HUES6 (cell line): ENCODE measurements at regions not wholly inside any gene's neighbourhood (a gene's known extent, or its start where the extent isn't known, plus 50 kb on each side); places are given as distances from the start of the nearest gene placed in this dataset.

ENCODE experiments used
- H3K27ac ChIP-seq: 2 replicates; pipeline ENCODE4 v1.7.0; 2013; ENCODE audit warnings: low read depth, mild to moderate bottlenecking, low read length, inconsistent platforms
- H3K27me3 ChIP-seq: 2 replicates; pipeline ENCODE4 v1.6.1; 2013; ENCODE audit warnings: low read length; ENCODE audit not compliant: control insufficient read depth, insufficient read depth
- H3K36me3 ChIP-seq: 2 replicates; pipeline ENCODE4 v1.6.1; 2013; ENCODE audit warnings: low read length; ENCODE audit not compliant: control insufficient read depth, insufficient read depth
- H3K4me1 ChIP-seq: 2 replicates; pipeline ENCODE4 v1.6.1; 2013; ENCODE audit warnings: low read length; ENCODE audit not compliant: control insufficient read depth, insufficient read depth
- H3K4me3 ChIP-seq: 2 replicates; pipeline ENCODE4 v1.5.1; 2013; ENCODE audit warnings: low read depth, low read length
- H3K9ac ChIP-seq: one replicate; pipeline ENCODE4 v1.6.1; 2013; ENCODE audit warnings: mild to moderate bottlenecking, low read length
- H3K9me3 ChIP-seq: 2 replicates; pipeline ENCODE4 v1.6.1; 2013; ENCODE audit warnings: low read depth, low read length; ENCODE audit not compliant: control insufficient read depth, insufficient read depth

DNA sequence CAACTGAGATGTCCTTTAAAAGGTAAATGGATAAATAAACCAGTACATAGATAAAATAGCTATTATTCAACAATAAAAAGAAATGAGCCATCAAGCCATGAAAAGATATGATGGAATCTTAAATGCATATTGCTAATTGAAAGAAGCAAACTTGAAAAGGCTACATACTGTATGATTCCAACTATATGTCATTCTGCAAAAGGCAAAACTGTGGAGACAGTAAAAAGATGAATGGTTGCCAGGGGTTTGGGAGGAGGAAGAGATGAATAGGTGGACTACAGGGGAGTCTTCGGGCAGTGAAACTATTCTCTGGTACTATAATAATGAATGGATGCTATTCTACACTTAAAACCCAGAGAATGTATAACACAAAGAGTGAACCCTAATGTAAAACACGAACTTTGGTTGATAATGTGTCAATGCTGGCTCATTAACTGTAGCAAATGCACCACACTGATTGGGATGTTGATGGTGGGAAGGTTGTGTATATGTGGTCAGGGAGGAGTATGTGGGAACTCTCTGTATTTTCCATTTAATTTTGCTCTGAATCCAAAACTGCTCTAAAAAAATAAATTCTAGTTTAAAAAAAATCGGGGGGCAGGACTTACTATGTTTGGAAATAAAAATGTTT, 73.7 kb upstream of the MYCN start:
- Histone ChIP-seq H3K9ac (no peak overlapping the region), H3K9me3 (peaks cover 7% of the 10 kb centered on the region; the same call in 1 of the 2 replicates), H3K27ac (no peak overlapping the region), H3K4me3 (no peak overlapping the region), H3K27me3 (no peaks in the 10 kb centered on the region), H3K4me1 (no peaks in the 10 kb centered on the region), H3K36me3 (no peaks in the 10 kb centered on the region)

GRCh38 chr2:15867194-15868171, 72.9 kb upstream of the MYCN start:
- Histone ChIP-seq H3K9me3 (peaks cover 9% of the 10 kb centered on the region; the same call in 1 of the 2 replicates), H3K9ac (no peak overlapping the region), H3K4me1 (no peaks in the 10 kb centered on the region), H3K4me3 (no peak overlapping the region), H3K27ac (no peak overlapping the region), H3K36me3 (no peaks in the 10 kb centered on the region), H3K27me3 (no peaks in the 10 kb centered on the region)

DNA sequence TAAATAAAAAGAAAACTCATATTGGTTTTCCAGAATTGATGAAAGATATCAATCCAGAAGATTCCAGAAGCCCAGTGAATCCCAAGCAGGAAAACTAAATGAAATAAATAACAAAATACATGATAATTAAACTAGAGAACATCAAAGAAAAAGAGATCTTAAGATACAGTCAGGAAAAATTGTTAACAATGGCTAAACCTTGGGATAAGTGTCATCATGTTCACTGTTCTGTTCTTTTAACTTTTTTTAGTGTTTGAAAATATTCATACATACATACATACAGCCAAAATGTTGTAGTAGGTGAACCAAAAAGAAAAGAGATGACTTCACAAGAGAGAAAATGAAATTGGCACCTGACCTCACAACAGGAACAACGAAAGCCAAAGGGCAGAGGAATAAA, 72.2 kb upstream of the MYCN start:
- H3K4me1 ChIP-seq, result no peaks in the 10 kb centered on the region
- H3K4me3 ChIP-seq, result no peak overlapping the region
- H3K27ac ChIP-seq, result no peak overlapping the region
- no peak overlapping the region for H3K9ac ChIP-seq
- H3K36me3 ChIP-seq, result no peaks in the 10 kb centered on the region
- peaks cover 9% of the 10 kb centered on the region; the same call in 1 of the 2 replicates for H3K9me3 ChIP-seq
- no peaks in the 10 kb centered on the region for H3K27me3 ChIP-seq

DNA sequence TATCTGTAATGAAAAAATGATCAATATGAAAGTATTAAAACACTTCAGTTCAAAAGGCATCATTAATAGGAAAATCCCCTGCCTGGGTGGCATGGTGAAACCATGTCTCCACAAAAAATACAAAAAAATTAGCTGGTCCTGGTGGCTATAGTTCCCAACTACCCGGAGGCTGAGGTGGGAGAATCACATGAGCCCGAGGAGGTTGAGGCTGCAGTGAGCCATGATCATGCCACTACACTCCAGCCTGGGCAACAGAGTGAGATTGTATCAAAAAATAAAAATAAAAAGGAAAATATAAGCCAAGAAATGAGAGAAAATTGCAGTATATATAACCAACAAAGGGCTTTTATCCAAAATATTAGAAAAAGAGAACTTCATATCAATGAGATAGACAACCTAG, 71.6 kb upstream of the MYCN start:
- H3K9ac ChIP-seq, result no peak overlapping the region
- no peaks in the 10 kb centered on the region for H3K27me3 ChIP-seq
- H3K4me3 ChIP-seq, result no peak overlapping the region
- no peaks in the 10 kb centered on the region for H3K4me1 ChIP-seq
- no peak overlapping the region for H3K27ac ChIP-seq
- no peaks in the 10 kb centered on the region for H3K36me3 ChIP-seq
- peaks cover 9% of the 10 kb centered on the region; the same call in 1 of the 2 replicates for H3K9me3 ChIP-seq

GRCh38 chr2:15869396-15869795, 71.0 kb upstream of the MYCN start:
- H3K9me3 ChIP-seq, result peaks cover 9% of the 10 kb centered on the region; the same call in 1 of the 2 replicates
- H3K9ac ChIP-seq, result no peak overlapping the region
- no peaks in the 10 kb centered on the region for H3K27me3 ChIP-seq
- H3K27ac ChIP-seq, result no peak overlapping the region
- no peak overlapping the region for H3K4me3 ChIP-seq
- H3K4me1 ChIP-seq, result no peaks in the 10 kb centered on the region
- H3K36me3 ChIP-seq, result no peaks in the 10 kb centered on the region

DNA sequence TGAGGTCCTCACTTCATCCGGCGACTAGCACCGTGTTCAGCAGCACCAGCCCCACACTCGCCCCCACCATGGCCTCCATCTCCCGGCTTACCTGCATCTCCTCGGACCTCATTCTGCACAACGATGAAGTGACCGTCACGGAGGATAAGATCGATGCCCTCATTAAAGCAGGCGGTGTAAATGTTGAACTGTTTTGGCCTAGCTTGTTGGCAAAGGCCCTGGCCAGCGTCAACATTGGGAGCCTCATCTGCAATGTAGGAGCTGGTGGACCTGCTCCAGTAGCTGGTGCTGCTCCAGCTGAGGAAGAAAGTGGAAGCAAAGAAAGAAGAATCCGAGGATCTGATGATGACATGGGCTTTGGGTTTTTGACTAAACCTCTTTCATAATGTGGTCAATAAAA, 70.5 kb upstream of the MYCN start:
- H3K36me3 ChIP-seq, result no peaks in the 10 kb centered on the region
- H3K9ac ChIP-seq, result no peak overlapping the region
- no peak overlapping the region for H3K27ac ChIP-seq
- no peak overlapping the region for H3K4me3 ChIP-seq
- no peaks in the 10 kb centered on the region for H3K4me1 ChIP-seq
- peaks cover 9% of the 10 kb centered on the region; the same call in 1 of the 2 replicates for H3K9me3 ChIP-seq
- H3K27me3 ChIP-seq, result no peaks in the 10 kb centered on the region

- H3K36me3 ChIP-seq, result no peaks in the 10 kb centered on the region
- H3K27ac ChIP-seq, result no peak overlapping the region
- peaks cover 9% of the 10 kb centered on the region; the same call in 1 of the 2 replicates for H3K9me3 ChIP-seq
- H3K27me3 ChIP-seq, result no peaks in the 10 kb centered on the region
- no peak overlapping the region for H3K4me3 ChIP-seq
- no peaks in the 10 kb centered on the region for H3K4me1 ChIP-seq
- H3K9ac ChIP-seq, result no peak overlapping the region
Observed at GRCh38 chr2:15870565-15870964, 69.8 kb upstream of the MYCN start.

GRCh38 chr2:15871239-15871783, 69.0 kb upstream of the MYCN start:
- H3K9me3 ChIP-seq, result peaks cover 9% of the 10 kb centered on the region; the same call in 1 of the 2 replicates
- no peaks in the 10 kb centered on the region for H3K4me1 ChIP-seq
- no peak overlapping the region for H3K9ac ChIP-seq
- H3K4me3 ChIP-seq, result no peak overlapping the region
- no peak overlapping the region for H3K27ac ChIP-seq
- no peaks in the 10 kb centered on the region for H3K27me3 ChIP-seq
- no peaks in the 10 kb centered on the region for H3K36me3 ChIP-seq

GRCh38 chr2:15872854-15873253, 67.5 kb upstream of the MYCN start:
- Histone ChIP-seq H3K4me3 (no peak overlapping the region), H3K4me1 (no peaks in the 10 kb centered on the region), H3K27me3 (no peaks in the 10 kb centered on the region), H3K27ac (no peak overlapping the region), H3K9ac (no peak overlapping the region), H3K9me3 (0 out of 2 replicates have a peak, but pooled peaks cover 9% of the 10 kb centered on the region), H3K36me3 (no peaks in the 10 kb centered on the region)

- H3K9ac ChIP-seq, result no peak overlapping the region
- 0 out of 2 replicates have a peak, but pooled peaks cover 9% of the 10 kb centered on the region for H3K9me3 ChIP-seq
- no peaks in the 10 kb centered on the region for H3K4me1 ChIP-seq
- no peaks in the 10 kb centered on the region for H3K27me3 ChIP-seq
- no peak overlapping the region for H3K27ac ChIP-seq
- H3K4me3 ChIP-seq, result no peak overlapping the region
- H3K36me3 ChIP-seq, result no peaks in the 10 kb centered on the region
Observed at GRCh38 chr2:15874321-15874720, 66.0 kb upstream of the MYCN start.
